HL-60 (cell line): ENCODE measurements at regions not wholly inside any gene's neighbourhood (a gene's known extent, or its start where the extent isn't known, plus 50 kb on each side); places are given as distances from the start of the nearest gene placed in this dataset.

Experiments
- DNase-seq, 2 experiments: peaks; one replicate each; pipeline ENCODE4 v3.0.0-alpha.2; 2010 to 2020; ENCODE audit warnings: low read depth in 1 of 2, low spot score in 1 of 2
- H3K27ac ChIP-seq: fragments of 250-450 bp; sonication (Bioruptor Pico); replicated peaks from 2 replicates; pipeline ENCODE4 v1.5.1; 2020; ENCODE audit warnings: mild to moderate bottlenecking, moderate library complexity
- H3K27me3 ChIP-seq: fragments of 250-450 bp; sonication (Bioruptor Pico); 2 replicates; pipeline ENCODE4 v1.5.1; 2021; ENCODE audit warnings: mild to moderate bottlenecking, moderate library complexity; ENCODE audit not compliant: insufficient read depth, poor library complexity, severe bottlenecking
- H3K4me3 ChIP-seq: replicated peaks from 2 replicates; pipeline ENCODE4 v1.5.1; 2011; ENCODE audit warnings: mild to moderate bottlenecking, control low read depth, low read length; ENCODE audit not compliant: insufficient read depth
- GABPA ChIP-seq: IDR thresholded peaks from 2 replicates; pipeline ENCODE4 v1.6.1; 2012; ENCODE audit warnings: low read depth
- POLR2AphosphoS5 ChIP-seq: IDR thresholded peaks from 2 replicates; pipeline ENCODE4 v1.6.1; 2012; ENCODE audit warnings: low read depth
- SPI1 ChIP-seq: IDR thresholded peaks from 2 replicates; pipeline ENCODE4 v1.6.1; 2012; ENCODE audit warnings: low read depth, mild to moderate bottlenecking, borderline replicate concordance
- TF ChIP-seq, protein P1 (sequence below): IDR thresholded peaks from one replicate; pipeline ENCODE4 v1.5.1; 2011; ENCODE audit warnings: low read length, control low read depth, inconsistent platforms; ENCODE audit not compliant: insufficient read depth
- TF ChIP-seq, protein P2 (sequence below): IDR thresholded peaks from 2 replicates; pipeline ENCODE4 v1.6.1; 2012; ENCODE audit warnings: low read depth; ENCODE audit not compliant: insufficient replicate concordance

DNA sequence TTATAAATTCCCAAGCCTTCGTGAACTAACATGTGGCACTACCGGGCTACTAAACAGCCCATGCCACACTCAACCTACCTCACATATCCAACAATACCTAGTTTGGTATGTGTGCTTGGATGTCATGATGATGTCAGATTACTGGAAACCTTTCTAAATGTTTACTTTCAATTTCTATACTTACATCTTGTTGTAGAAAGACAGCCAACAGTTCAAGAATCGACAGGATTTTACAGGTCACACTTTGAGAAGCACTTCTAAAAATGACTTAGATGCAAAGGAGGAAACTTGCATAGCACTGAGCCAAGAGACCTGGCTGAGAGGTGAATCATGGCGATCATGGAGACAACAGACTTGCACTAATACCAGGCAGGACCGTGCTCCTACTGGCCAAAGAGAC is 209.9 kb downstream of the COL4A1 start:
- TF ChIP-seq POLR2AphosphoS5: no peak
- no peak for TF ChIP-seq SPI1
- TF ChIP-seq, protein P1, sequence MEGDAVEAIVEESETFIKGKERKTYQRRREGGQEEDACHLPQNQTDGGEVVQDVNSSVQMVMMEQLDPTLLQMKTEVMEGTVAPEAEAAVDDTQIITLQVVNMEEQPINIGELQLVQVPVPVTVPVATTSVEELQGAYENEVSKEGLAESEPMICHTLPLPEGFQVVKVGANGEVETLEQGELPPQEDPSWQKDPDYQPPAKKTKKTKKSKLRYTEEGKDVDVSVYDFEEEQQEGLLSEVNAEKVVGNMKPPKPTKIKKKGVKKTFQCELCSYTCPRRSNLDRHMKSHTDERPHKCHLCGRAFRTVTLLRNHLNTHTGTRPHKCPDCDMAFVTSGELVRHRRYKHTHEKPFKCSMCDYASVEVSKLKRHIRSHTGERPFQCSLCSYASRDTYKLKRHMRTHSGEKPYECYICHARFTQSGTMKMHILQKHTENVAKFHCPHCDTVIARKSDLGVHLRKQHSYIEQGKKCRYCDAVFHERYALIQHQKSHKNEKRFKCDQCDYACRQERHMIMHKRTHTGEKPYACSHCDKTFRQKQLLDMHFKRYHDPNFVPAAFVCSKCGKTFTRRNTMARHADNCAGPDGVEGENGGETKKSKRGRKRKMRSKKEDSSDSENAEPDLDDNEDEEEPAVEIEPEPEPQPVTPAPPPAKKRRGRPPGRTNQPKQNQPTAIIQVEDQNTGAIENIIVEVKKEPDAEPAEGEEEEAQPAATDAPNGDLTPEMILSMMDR: no peak
- TF ChIP-seq GABPA: no peak
- Histone ChIP-seq H3K27me3 (no peaks in the 10 kb centered on the region), H3K4me3 (no peak overlapping the region), H3K27ac (no peak overlapping the region)
- DNase-seq: no peak

DNA sequence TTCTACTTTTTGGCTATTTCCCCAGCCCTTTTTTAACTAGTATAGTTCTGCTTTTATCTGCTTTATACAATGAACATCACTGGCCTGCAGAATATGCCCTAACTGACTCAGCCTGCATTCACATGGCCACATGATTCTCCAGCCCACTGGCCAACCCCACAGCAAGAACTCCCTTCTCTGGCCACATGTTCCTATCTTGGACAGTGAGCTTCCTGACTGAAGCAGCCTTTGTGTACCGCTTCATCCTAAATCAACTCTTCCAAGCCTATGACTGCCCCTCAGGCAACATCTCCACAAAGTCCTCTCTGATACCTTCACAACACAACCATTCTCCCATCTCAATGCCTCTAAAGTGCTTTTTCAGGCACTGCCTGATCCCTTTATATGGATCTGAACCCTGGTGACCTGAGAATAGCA is 214.1 kb downstream of the COL4A1 start:
- Histone ChIP-seq H3K4me3 (no peak overlapping the region), H3K27ac (no peak overlapping the region), H3K27me3 (no peaks in the 10 kb centered on the region)
- TF ChIP-seq, protein P1: no peak
- TF ChIP-seq, protein P2, sequence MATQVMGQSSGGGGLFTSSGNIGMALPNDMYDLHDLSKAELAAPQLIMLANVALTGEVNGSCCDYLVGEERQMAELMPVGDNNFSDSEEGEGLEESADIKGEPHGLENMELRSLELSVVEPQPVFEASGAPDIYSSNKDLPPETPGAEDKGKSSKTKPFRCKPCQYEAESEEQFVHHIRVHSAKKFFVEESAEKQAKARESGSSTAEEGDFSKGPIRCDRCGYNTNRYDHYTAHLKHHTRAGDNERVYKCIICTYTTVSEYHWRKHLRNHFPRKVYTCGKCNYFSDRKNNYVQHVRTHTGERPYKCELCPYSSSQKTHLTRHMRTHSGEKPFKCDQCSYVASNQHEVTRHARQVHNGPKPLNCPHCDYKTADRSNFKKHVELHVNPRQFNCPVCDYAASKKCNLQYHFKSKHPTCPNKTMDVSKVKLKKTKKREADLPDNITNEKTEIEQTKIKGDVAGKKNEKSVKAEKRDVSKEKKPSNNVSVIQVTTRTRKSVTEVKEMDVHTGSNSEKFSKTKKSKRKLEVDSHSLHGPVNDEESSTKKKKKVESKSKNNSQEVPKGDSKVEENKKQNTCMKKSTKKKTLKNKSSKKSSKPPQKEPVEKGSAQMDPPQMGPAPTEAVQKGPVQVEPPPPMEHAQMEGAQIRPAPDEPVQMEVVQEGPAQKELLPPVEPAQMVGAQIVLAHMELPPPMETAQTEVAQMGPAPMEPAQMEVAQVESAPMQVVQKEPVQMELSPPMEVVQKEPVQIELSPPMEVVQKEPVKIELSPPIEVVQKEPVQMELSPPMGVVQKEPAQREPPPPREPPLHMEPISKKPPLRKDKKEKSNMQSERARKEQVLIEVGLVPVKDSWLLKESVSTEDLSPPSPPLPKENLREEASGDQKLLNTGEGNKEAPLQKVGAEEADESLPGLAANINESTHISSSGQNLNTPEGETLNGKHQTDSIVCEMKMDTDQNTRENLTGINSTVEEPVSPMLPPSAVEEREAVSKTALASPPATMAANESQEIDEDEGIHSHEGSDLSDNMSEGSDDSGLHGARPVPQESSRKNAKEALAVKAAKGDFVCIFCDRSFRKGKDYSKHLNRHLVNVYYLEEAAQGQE: no peak
- TF ChIP-seq SPI1 (no peak), POLR2AphosphoS5 (no peak), GABPA (no peak)
- DNase-seq: no peak

DNA sequence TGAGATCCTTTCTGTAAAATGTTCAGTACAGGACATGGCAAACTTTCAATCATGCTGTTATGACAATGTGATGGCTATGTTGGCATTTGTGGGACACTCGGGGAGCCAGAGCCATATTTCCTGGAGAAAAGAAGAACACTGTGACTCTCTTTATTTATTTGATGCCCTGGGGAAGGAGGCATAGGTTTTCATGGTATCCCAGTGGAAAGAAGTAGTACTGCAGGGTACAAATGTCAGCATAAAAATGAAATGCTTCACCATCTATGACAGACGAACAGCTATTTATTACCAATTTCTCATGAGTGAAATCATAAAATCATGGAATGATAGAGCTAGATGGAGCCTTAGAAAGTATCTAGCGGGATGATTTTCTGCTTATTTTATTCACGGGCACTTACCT is 217.1 kb downstream of the COL4A1 start:
- Histone ChIP-seq H3K4me3 (no peak overlapping the region), H3K27ac (no peak overlapping the region), H3K27me3 (no peaks in the 10 kb centered on the region)
- no peak for DNase-seq
- TF ChIP-seq, protein P2: no peak
- TF ChIP-seq SPI1: no peak
- TF ChIP-seq, protein P1: no peak
- TF ChIP-seq POLR2AphosphoS5: no peak
- no peak for TF ChIP-seq GABPA

DNA sequence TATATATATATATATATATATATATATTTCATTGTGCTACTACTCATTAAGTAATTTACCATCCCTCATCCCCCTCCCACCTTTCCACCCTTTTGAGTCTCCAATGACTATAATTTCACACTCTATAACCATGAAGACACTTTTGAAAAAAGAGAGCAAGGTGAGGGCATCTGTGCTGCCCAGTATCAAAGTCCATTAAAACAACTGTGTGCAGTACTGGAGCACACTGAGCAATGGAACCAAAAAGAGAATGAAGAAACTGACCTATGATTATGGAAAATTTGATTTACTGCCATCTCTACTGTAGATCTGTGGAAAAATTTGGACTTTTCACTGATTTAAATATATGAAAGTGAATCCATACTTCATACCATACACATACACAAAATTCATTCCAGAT is 217.9 kb downstream of the COL4A1 start:
- no peak for DNase-seq
- Histone ChIP-seq H3K27me3 (no peaks in the 10 kb centered on the region), H3K27ac (no peak overlapping the region), H3K4me3 (no peak overlapping the region)
- TF ChIP-seq POLR2AphosphoS5 (no peak), GABPA (no peak), SPI1 (no peak)
- TF ChIP-seq, protein P1: no peak
- TF ChIP-seq, protein P2: no peak
